ENCODE measurements at regions not wholly inside any gene's neighbourhood (a gene's known extent, or its start where the extent isn't known, plus 50 kb on each side); places are given as distances from the start of the nearest gene placed in this dataset.

DNA sequence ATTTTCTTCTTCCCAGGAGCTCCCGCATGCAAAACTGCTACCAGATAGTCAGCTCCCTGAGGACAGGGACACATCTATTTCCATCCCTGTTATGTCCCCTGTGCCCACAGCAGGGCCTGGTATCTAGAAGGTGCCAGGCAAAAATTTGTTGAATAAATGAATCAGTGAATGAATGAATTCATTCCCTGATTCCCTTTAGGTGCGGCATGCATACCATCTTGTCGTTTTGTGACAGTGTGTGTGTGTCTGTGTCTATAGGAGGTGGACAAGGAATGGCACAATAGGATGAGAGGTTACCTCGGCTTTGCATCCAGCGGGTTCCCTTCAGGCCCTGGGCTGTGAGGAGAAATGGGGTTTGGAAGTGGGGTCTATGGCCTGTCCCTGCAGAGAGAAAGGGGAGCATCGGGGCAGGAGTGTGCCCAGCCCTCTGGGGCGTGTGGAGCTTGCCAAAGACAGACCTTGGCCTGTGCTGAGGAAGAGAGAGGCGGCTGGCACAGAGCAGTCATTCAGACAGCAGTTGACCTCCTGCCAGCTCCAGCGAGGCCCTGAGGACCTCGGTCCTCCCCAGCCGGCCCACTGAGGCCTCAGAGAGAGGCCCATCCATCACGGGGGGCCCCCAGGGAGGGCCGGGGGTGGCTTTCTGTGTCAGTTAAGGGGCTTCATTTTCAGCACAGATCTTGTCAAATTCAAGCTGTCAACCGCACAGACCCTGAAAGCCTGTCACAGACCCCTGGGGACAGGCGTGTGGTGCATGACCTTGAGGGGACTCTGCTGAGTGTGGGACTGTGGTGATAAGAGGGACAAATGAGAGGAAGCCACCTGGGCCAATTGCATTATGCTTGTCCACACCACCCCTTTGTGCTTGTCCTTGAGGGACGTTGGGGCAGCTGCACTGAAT, 125.9 kb upstream of the CXCR4 start:
- DNase-seq (ENCODE audit: low read depth), result no peak

GRCh38 chr2:136242687-136243277, 124.8 kb upstream of the CXCR4 start:
- DNase-seq (ENCODE audit: low read depth), result peak; percentile 54

DNA sequence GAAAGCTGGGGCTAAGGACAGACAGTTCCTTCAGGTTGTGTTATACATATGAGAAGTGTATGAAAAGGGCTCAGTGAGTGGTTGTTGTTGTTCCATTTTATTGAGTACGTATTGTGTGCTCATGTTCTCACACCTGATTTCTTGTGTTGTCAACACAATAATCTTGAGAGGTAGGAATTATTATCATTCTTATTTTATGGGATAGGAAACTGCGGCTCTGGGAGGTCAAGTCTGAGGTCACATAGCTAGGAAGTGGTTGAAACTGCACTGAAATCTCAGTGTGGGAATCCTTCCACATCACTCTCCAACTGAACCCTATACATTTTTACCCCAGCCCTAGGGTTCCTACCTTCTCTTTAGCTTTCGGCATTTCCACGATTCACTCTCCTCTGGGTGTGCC, 124.2 kb upstream of the CXCR4 start:
- no peak for DNase-seq (ENCODE audit: low read depth)

DNA sequence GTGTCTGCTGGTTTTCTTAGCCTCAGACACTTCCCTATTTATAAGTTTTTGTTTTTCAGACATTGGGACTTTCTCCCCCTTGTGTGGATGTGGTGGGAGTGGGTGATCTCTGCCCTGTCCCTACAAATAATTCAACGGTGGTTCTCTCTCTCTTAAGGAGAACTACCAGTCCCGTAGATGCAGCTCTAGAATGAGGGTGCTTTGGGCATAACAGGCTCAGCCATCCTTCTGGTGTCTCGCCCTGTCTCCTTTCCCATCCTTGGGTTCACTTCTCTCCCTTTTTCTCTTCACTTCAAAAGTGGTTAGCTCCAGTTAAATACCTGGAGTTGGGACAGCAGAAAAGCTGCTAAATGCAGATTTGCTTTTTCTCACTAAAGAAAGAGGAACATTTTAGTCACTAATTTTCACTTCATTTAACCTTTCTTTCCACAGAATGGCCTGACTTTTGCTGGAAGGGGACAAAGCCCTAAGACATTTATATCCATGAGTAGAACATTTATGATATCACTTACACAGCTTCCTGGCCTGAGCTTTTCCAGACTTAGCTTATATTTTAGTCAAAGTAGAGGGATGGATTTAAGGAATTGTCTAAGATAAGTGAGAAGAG, 121.2 kb upstream of the CXCR4 start:
- DNase-seq (ENCODE audit: low read depth), result no peak

DNA sequence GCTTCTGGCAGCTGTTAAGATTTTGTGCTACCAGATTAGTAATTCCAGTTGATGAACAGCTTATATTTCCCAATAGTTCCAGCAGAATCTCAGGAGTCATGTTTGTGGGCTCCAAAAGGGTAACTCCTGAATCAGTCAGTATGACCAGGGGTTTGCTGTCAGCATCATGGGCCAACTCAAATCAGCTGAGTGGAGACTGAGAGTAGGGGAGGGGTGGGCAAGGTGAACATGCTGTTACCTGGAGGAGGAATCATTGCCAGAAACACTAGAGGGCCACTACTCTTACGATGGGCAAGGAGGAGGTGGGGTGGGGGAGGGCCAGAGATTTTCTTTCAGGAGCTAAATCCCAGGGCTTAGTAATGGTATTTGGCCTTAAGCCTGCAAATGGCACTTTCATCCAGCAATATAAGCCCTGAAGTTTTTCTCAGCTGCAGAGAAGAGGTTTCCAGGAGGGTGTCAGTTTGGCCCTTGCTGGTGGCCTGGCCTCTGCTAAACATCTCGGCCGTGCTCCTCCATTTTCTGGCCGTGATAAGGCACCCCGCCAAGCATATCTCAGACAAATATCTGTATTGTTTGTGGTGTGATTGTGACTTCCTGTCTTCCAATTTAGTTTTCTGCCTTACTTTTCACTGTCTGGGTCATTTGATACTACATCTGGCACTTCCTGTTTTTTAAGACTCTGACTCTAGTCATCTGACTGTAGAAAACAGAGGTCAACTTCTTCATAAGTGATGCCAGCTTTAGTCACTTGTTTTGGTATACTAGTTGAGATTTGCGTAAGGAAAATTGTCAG, 120.5 kb upstream of the CXCR4 start:
- peak; percentile 47 for DNase-seq (ENCODE audit: low read depth)

GRCh38 chr2:136236019-136236418, 118.1 kb upstream of the CXCR4 start:
- DNase-seq (ENCODE audit: low read depth), result peak; percentile 91

DNA sequence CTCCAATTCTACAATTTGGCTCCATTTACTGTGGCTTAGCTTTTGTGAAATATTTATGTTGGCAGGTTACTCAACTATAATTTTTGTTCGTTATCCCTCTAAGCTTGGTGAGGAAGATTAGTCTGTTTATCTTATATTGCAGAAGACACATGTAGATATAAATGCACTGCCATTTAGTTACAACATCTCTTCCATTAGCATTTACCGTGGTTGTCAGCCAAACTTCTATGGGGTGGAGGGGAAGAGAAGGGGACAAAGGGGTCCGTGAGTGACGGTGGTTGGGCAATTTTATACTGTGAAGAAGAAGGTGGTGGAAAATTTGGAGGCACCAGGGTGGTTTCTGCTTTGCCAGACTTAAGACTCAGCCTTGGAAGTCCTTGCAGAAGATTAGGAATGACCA, 117.6 kb upstream of the CXCR4 start:
- DNase-seq (ENCODE audit: low read depth), result no peak

DNA sequence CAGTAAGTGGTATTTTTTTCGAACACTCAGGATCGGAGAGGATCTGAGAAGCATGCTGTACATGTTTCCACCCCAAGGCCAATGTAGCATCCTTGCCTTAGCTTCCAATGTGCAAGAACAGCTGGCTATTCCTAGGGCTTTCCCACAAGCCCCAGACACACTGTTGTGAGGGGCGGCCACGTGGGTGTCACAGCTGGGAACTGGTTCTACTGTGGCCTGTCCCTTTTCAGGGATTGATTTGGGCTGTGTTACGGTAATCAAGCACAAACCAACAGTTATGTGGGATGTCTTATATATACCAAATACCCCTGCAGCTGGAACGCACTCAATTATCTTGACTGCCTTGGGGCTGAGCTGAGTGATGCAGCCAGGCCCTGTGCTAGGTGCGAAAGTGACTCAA, 116.3 kb upstream of the CXCR4 start:
- DNase-seq (ENCODE audit: low read depth), result no peak

DNA sequence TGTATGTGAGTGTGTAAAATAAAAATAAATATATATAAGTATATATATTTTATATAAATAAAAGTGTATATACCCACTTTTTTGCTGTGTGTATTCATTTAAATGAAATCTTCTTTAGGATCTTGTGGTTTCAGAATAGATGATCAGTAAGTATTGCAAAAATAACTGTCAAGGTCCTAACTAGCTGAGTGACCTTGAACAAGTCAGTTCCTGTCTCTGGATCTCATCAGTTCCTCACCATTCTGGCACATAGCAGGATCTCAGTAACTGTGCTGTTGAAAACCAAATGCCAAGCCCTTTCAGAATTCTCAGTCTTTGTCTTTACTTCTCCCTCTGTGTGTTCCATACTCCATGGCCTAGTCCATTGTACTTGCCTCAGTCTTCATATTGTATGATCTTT, 115.3 kb upstream of the CXCR4 start:
- no peak for DNase-seq (ENCODE audit: low read depth)

DNA sequence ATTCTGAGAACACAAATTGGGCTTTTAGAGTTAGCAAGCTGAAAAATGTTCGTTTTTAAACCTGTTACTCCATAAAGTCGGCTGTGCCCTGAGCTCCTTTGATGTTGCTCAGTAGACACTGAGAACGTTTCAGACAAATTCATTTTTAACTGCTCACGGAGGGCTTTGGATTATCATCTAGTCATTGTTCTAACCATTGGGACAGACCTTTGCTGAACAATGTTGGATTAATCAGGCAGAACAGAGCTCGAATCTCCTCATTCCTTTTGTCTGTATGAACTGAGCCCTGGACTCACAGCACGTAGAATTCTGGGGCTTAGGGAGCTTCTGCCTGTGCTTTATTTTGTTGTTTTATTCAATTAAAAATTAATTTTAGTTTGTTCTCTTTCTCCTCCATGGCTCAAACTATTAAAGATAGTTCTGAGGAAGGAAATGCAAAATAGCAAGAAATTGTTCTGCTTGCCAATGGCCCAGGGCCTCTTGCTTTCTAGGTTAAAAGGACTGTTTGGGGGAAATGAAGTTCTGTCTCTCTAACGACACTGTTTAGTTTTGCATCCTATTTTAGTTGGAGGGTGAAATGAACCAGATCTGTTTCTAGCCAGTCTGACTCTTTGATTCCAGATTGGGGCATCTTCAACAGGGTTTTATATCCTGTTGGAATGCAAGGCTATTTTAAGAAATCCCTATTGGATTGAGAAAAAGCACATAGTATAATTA, 114.7 kb upstream of the CXCR4 start:
- DNase-seq (ENCODE audit: low read depth), result no peak

DNA sequence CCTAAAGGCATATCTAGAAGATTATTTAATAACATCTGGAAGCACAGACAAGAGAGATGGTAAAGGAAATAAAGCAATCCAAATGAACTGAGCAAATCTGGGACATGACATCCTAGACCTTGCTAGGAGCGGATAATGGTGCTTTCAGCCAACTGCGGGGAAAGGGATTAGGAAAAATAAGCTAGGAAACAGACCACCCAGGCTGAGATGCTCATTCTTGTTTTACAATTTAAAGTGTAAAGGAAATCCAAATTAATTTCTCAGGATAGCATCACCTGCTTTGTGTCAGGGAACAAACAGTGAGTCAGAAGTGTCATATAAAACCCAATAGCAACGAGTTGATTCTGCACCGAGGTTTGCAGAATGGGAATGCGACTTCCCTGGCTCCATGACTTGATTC, 112.5 kb upstream of the CXCR4 start:
- DNase-seq (ENCODE audit: low read depth), result no peak

- no peak for DNase-seq (ENCODE audit: low read depth)
Measured at GRCh38 chr2:136226903-136227302, 109.0 kb upstream of the CXCR4 start.

DNA sequence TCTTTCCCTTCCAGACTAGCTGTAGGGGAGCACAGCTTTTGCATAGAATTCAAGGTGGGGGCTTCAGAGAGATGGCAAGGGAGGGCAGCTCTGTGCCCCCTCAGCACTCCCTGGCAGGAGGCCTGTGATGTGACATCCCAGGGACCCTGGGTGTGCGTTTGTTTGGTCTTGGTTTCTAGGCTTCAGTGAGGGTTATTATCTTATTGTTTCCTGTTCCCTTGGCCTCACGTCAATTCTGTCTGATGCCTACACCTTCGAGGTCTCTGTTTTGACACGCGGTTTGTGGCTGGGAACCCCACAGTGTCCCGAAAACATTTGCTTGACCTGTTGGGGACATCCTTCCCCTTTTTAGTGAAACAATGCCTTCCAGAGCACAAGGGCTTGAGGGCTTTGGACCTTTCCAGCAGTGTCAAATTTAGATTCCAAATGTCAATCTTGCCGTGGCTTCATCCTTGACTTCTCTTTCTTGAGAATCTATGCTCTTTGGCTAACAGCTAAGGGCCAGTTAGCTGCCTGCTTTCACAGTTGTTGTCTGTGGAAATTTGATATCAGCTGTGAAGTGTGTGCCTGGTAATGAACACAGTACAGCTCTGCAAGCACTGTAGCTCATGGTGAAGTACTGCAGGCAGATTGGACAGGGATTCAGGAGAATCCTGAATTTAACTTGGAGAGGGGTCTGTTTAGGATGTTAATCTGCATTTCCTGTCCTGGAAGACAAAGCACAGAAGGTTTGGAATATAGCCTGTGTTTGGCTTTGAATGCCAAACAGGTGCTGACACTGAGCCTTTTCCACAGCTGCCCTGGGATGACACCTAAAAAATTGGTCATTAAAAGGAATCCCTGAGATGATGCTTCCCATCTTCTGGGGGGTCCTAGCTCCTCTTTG, 108.2 kb upstream of the CXCR4 start:
- no peak for DNase-seq (ENCODE audit: low read depth)

GRCh38 chr2:136223274-136223673, 105.3 kb upstream of the CXCR4 start:
- no peak for DNase-seq (ENCODE audit: low read depth)

GRCh38 chr2:136222862-136223261, 104.9 kb upstream of the CXCR4 start:
- no peak for DNase-seq (ENCODE audit: low read depth)

DNA sequence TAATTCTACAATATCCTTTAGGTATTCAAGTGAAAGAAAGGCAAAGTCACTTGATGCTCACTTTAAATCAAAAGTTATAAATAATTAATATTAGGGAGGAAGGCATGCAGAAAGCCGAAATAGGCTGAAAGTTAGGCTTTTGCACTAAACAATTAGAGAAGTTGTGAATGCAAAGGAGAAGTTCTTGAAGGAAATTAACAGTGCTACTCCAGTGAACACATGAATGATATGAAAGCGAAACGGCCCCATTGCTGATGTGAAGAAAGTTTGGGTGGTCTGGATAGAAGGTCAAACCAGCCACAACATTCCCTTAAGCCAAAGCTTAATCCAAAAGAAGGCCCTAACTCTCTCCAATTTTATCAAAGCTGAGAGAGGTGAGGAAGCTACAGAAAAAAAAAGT, 103.1 kb upstream of the CXCR4 start:
- DNase-seq (ENCODE audit: low read depth), result no peak

GRCh38 chr2:136219963-136220362, 102.0 kb upstream of the CXCR4 start:
- peak; percentile 28 for DNase-seq (ENCODE audit: low read depth)

DNA sequence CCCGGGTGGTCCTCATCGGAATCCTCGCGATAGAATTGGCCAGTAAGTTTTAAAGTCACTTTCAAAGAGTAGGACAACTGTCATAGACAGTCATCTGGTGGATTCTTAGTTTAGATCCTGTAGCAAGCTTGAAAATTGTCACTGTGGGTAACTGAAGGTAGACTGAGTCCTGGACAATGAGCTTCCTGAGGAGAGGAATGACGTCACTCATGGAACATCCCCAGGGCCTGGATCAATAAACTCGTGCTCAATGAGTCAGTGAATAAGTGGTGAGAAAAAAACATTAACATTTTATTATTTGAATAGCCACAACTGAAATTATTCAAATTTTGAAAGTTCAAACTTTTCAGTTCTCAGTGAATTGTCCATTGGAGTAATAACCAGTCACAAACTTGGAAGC, 101.4 kb upstream of the CXCR4 start:
- DNase-seq (ENCODE audit: low read depth), result no peak

DNA sequence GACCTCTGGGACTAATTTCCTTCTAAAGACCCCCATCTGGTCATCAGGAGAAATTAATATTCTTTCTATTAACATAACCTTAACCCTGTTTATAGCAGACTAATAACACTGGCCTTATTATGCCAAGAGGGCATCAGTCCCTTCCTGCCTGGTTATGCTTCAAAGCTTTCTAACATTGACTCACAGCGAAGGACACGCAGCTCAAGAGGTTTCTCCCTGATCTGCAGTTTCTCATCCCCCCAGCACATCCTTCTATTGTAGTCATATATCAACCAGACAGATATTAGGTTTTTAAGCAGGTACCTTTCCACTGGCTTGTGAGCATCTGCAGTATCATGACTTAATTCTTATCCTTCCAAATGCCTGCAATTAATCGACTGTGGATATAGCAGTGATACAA, 100.0 kb upstream of the CXCR4 start:
- no peak for DNase-seq (ENCODE audit: low read depth)

GRCh38 chr2:136215908-136216472, 98.0 kb upstream of the CXCR4 start:
- DNase-seq (ENCODE audit: low read depth), result no peak

Data from Daoy (cell line).